ENCODE measurements at regions not wholly inside any gene's neighbourhood (a gene's known extent, or its start where the extent isn't known, plus 50 kb on each side); places are given as distances from the start of the nearest gene placed in this dataset.

DNA sequence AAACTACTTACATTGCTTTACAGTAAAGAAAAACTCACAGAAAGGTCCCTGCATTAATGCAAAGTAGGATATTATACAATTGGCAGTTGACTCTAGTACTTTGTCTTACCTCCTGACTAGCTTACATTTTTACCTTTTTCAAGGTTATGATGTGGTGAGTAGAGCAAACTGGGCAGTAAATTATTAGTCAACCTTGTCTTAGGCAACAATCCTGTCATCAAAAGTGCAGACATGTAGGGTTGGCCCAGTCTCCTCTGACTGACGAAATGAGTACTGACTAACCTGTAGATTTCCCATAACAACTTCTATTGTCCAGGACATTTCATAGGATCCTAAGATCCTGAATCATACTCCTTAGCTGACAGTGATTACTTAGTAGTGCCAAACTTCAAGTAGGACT lies 142.0 kb upstream of the NUDT6 start:
- H3K4me3 ChIP-seq (replicated peaks; ENCODE audit: low read depth, low read length), result no peak overlapping the region
- peak; percentile 94 for DNase-seq (ENCODE audit: low read depth)
- TF ChIP-seq, protein P1, sequence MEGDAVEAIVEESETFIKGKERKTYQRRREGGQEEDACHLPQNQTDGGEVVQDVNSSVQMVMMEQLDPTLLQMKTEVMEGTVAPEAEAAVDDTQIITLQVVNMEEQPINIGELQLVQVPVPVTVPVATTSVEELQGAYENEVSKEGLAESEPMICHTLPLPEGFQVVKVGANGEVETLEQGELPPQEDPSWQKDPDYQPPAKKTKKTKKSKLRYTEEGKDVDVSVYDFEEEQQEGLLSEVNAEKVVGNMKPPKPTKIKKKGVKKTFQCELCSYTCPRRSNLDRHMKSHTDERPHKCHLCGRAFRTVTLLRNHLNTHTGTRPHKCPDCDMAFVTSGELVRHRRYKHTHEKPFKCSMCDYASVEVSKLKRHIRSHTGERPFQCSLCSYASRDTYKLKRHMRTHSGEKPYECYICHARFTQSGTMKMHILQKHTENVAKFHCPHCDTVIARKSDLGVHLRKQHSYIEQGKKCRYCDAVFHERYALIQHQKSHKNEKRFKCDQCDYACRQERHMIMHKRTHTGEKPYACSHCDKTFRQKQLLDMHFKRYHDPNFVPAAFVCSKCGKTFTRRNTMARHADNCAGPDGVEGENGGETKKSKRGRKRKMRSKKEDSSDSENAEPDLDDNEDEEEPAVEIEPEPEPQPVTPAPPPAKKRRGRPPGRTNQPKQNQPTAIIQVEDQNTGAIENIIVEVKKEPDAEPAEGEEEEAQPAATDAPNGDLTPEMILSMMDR (IDR thresholded peaks at IDR 0.05; ENCODE audit: low read length, missing control alignments), result no peak

DNA sequence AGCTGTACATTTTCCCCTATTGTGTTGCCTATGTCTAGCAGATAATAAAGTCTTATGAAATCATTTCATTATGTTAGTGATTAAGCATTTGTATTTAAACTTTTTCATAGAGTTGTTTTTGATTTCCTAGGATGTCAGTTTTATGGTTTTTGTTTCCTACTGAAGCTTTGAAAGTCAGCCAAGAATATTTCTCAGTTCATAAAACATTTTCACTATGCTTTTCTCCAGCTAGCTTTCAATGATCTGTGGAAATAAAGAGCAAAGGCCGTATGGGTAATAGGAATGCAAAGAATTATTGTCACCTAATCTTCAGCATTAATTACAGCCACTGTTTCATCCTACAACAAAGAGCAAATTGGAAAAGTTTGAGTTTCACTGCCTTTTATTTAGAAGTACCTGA lies 145.7 kb upstream of the NUDT6 start:
- TF ChIP-seq, protein P1 (IDR thresholded peaks at IDR 0.05; ENCODE audit: low read length, missing control alignments), result no peak
- peak; percentile 11 for DNase-seq (ENCODE audit: low read depth)
- H3K4me3 ChIP-seq (replicated peaks; ENCODE audit: low read depth, low read length), result no peak overlapping the region

DNA sequence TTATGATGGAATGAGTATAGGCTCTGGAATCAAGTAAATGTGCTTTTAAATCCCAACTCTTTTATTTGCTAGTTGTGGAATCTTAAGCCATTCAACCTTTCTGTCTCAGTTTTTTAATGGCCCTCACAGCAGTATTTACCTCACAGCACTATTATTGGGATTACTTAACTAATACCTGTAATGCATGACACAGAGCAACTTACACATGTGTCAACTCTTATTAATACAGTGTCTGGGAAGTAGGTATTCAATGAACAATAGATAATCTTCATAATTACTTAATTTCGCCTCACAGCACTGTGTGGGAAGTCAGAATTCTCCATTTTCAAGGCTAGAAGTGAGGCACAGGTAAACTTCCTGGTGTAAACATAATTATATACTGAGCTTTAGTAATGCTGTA lies 149.7 kb upstream of the NUDT6 start:
- TF ChIP-seq, protein P1 (IDR thresholded peaks at IDR 0.05; ENCODE audit: low read length, missing control alignments), result no peak
- no peak for DNase-seq (ENCODE audit: low read depth)
- H3K4me3 ChIP-seq (replicated peaks; ENCODE audit: low read depth, low read length), result no peak overlapping the region

DNA sequence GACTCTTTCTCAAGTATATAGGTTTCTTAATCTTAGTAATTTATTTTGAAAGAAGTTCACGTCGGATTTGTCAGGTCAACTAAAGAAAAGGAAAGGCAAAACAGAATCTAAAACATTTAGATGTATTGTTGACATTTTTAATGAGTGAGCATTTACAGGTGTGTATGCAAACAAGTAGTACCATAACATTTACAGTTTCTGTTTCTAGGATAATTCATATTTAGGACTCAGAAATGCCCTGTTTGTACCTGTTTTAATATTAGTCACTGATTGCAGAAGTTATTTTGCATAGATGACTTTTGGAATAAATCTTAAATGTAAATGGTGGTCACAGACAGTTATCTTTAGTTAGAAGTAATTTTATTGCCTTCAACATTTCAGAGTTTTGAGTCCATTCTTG lies 151.3 kb upstream of the NUDT6 start:
- no peak for DNase-seq (ENCODE audit: low read depth)
- no peak overlapping the region for H3K4me3 ChIP-seq (replicated peaks; ENCODE audit: low read depth, low read length)
- TF ChIP-seq, protein P1 (IDR thresholded peaks at IDR 0.05; ENCODE audit: low read length, missing control alignments), result no peak

DNA sequence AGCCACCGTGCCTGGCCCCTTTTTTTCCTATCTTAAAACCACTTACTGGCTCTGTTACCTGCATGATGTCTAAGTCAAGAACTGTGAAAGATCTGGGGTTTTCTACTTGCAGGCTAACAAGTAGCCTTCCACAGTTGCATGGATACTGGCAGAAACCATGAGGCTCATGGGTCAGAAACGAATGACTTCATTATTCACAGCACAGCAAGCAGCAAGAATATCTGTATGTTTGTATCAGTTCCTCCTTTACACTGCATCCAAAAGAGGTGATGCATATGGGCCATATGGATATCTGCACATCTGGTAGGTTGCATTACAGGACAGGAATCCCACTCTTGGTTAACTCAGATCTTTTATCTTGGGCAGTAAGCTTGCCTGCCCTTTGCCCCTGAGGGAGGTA lies 154.9 kb upstream of the NUDT6 start:
- no peak overlapping the region for H3K4me3 ChIP-seq (replicated peaks; ENCODE audit: low read depth, low read length)
- TF ChIP-seq, protein P1 (IDR thresholded peaks at IDR 0.05; ENCODE audit: low read length, missing control alignments), result no peak
- DNase-seq (ENCODE audit: low read depth), result no peak

DNA sequence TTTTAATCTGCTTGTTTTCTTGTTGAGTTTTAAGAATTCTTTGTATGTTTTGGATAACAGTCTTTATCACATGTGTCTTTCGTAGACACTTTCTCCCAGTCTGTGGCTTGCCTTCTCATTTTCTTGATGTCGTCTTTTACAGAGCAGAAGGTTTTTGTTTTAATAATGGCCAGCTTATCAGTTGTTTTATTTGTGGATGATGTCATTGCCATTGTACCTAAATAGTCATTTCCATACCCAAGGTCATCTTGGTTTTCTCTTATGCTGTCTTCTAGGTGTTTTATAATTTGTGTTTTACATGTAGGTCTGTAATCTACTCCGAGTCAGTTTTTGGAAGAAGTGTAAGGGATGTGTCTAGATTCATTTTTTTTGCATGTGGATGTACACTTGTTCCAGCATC lies 159.6 kb upstream of the NUDT6 start:
- TF ChIP-seq, protein P1 (IDR thresholded peaks at IDR 0.05; ENCODE audit: low read length, missing control alignments), result no peak
- no peak overlapping the region for H3K4me3 ChIP-seq (replicated peaks; ENCODE audit: low read depth, low read length)
- DNase-seq (ENCODE audit: low read depth), result no peak

DNA sequence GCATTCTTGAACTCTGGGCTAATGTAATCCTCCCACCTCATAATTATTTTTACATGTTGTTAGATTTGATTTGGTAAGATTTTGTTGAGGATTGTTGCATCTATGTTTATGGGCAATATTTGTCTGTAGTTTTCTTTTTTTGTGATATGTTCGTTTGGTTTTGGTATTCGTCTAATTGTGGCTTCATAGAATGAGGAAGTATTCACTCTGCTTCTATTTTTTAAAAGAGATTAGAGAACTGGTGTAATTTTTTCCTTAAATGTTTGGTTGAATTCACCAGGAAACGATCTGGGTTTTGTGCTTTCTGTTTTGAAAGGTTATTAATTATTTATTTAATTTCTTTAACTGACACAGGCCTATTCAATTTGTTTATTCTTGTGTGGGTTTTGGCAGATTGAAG lies 161.2 kb upstream of the NUDT6 start:
- no peak for DNase-seq (ENCODE audit: low read depth)
- TF ChIP-seq, protein P1 (IDR thresholded peaks at IDR 0.05; ENCODE audit: low read length, missing control alignments), result no peak
- H3K4me3 ChIP-seq (replicated peaks; ENCODE audit: low read depth, low read length), result no peak overlapping the region
